ENCODE measurements at regions not wholly inside any gene's neighbourhood (a gene's known extent, or its start where the extent isn't known, plus 50 kb on each side); places are given as distances from the start of the nearest gene placed in this dataset.

DNA sequence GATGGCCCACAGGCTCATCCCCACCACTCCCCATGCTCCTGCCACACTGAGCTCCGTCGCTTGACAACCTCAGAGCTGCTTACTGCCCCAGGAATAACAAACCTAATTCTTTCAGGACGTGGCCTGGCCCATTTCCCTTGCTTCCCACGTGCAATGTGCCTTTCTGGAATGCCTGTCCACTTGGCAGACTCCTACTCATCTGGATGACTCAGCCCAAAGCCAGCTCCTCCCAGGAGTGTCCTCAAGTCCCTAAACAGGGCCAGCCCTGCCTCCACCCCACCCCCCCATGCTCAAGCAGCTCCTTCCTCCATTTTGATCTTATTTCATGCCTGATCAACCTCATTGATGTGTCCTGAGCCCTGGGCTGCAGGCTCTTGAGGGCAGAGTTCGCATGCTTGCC lies 164.9 kb upstream of the RNF32 start:
- TF ChIP-seq, protein P1, sequence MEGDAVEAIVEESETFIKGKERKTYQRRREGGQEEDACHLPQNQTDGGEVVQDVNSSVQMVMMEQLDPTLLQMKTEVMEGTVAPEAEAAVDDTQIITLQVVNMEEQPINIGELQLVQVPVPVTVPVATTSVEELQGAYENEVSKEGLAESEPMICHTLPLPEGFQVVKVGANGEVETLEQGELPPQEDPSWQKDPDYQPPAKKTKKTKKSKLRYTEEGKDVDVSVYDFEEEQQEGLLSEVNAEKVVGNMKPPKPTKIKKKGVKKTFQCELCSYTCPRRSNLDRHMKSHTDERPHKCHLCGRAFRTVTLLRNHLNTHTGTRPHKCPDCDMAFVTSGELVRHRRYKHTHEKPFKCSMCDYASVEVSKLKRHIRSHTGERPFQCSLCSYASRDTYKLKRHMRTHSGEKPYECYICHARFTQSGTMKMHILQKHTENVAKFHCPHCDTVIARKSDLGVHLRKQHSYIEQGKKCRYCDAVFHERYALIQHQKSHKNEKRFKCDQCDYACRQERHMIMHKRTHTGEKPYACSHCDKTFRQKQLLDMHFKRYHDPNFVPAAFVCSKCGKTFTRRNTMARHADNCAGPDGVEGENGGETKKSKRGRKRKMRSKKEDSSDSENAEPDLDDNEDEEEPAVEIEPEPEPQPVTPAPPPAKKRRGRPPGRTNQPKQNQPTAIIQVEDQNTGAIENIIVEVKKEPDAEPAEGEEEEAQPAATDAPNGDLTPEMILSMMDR (conservative IDR thresholded peaks at IDR 0.05), result no peak
- no peak for TF ChIP-seq ZFX (IDR thresholded peaks at IDR 0.05)

Data from C4-2B (cell line).